GM12872 (cell line): ENCODE measurements at regions not wholly inside any gene's neighbourhood (a gene's known extent, or its start where the extent isn't known, plus 50 kb on each side); places are given as distances from the start of the nearest gene placed in this dataset.

ENCODE experiments used
- TF ChIP-seq, protein P1 (sequence below): IDR thresholded peaks from 3 replicates; pipeline ENCODE4 v1.5.1; 2011; ENCODE audit warnings: low read depth, mild to moderate bottlenecking, low read length, moderate library complexity; ENCODE audit not compliant: insufficient read depth

- TF ChIP-seq, protein P1, sequence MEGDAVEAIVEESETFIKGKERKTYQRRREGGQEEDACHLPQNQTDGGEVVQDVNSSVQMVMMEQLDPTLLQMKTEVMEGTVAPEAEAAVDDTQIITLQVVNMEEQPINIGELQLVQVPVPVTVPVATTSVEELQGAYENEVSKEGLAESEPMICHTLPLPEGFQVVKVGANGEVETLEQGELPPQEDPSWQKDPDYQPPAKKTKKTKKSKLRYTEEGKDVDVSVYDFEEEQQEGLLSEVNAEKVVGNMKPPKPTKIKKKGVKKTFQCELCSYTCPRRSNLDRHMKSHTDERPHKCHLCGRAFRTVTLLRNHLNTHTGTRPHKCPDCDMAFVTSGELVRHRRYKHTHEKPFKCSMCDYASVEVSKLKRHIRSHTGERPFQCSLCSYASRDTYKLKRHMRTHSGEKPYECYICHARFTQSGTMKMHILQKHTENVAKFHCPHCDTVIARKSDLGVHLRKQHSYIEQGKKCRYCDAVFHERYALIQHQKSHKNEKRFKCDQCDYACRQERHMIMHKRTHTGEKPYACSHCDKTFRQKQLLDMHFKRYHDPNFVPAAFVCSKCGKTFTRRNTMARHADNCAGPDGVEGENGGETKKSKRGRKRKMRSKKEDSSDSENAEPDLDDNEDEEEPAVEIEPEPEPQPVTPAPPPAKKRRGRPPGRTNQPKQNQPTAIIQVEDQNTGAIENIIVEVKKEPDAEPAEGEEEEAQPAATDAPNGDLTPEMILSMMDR: no peak
These were observed 81.3 kb upstream of the NT5E start for GRCh38 chr6:85368631-85369030.

DNA sequence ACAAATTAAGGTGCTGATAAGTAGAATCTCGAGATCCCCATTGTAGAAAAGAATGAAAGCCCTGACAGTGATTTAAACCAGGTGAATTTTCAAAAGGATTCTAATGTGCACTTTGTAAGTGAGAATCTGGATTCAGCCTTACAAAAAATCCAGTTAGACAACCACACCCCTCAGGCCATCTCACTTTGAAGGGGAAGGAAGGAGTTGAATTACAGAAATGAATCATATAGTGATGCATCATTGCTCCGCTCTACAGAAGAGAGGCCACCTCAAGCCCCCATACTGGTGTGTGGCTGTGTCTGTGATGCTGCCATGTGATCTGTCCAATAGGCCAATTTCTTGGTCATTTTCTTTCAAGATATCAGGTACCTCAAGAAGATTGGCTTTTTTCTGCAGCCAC lies 85.5 kb upstream of the NT5E start:
- TF ChIP-seq, protein P1: no peak

GRCh38 chr6:85363870-85364269 lies 86.0 kb upstream of the NT5E start:
- TF ChIP-seq, protein P1: no peak

DNA sequence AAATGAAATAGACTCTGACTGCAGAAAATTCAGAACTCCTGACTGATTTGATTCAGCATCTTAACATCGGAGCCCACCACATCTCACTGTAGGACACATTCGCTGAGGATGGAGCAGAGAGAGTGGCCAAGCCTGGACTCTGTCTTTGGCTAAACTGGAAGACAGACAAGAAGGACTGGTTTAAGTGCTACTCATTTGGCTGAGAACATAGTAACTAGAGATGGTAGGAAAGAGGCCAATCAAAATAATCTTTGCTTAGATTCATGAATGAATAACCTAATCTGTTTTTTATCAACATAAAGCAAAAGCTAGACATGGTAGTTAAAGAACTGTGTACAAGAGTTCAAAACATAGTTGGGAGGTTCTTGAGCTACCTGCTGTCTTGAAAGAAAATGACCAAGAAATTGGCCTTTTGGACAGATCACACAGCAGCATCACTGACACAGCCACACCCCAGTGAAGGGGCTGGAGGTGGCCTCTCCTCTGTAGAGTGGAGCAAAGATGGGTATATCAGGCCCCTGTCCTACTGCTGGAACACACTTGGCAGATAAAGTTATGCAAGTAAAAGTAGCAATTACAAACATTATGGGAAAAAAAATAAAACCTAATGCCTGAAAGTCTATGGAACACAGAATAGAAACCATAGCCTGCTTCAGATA lies 87.1 kb upstream of the NT5E start:
- TF ChIP-seq, protein P1: no peak

- TF ChIP-seq, protein P1: no peak
These were observed 88.3 kb upstream of the NT5E start for GRCh38 chr6:85361643-85362014.

- TF ChIP-seq, protein P1: no peak
These were observed 88.9 kb upstream of the NT5E start for GRCh38 chr6:85360794-85361642.

- TF ChIP-seq, protein P1: no peak
These were observed 92.2 kb upstream of the NT5E start for GRCh38 chr6:85357651-85358050.
